K562 (cell line): ENCODE measurements at regions not wholly inside any gene's neighbourhood (a gene's known extent, or its start where the extent isn't known, plus 50 kb on each side); places are given as distances from the start of the nearest gene placed in this dataset.

ENCODE experiments used
- BRCA1 ChIP-seq, 2 experiments: fragments of 450-650 bp in 1 of 2; sonication (generic) in 1 of 2; formaldehyde crosslinking in 1 of 2; IDR thresholded peaks; 2 replicates each; pipeline versions ENCODE4 v1.5.0 to v1.6.1; 2017 to 2020; ENCODE audit warnings: mild to moderate bottlenecking in 1 of 2, missing genetic modification reagents in 1 of 2
- CBX1 ChIP-seq: sonication (generic); IDR thresholded peaks from 2 replicates; pipeline ENCODE4 v1.6.1; 2016; ENCODE audit warnings: antibody characterized with exemption, low read depth, mild to moderate bottlenecking
- CEBPZ ChIP-seq: fragments of 150-350 bp; IDR thresholded peaks from 2 replicates; pipeline ENCODE4 v1.6.1; 2014; ENCODE audit warnings: low read depth, mild to moderate bottlenecking, low read length, borderline replicate concordance
- GABPB1 ChIP-seq: sonication (generic); formaldehyde crosslinking; IDR thresholded peaks from 2 replicates; pipeline ENCODE4 v1.8.0; 2022; ENCODE audit warnings: mild to moderate bottlenecking, missing genetic modification reagents
- HCFC1 ChIP-seq: IDR thresholded peaks from 2 replicates; pipeline ENCODE4 v1.6.1; 2012; ENCODE audit warnings: low read depth, low read length, improper control_type of control experiment
- NR2C2 ChIP-seq, 2 experiments: fragments of 200-800 bp in 1 of 2; sonication (Bioruptor generic) in 1 of 2; sonication (generic) in 1 of 2; formaldehyde crosslinking in 1 of 2; IDR thresholded peaks; 2 replicates each; pipeline versions ENCODE4 v1.6.1 to v1.8.0; 2016 to 2022; ENCODE audit warnings: mild to moderate bottlenecking in 1 of 2, missing compliant biosample characterization in 1 of 2, missing genetic modification characterization in 1 of 2, missing genetic modification reagents in 1 of 2
- NR3C1 ChIP-seq: sonication (generic); formaldehyde crosslinking; IDR thresholded peaks from 2 replicates; pipeline ENCODE4 v1.8.1; 2022; ENCODE audit warnings: missing genetic modification reagents
- POLR2A ChIP-seq: fragments of 450-650 bp; conservative IDR thresholded peaks from 2 replicates; pipeline ENCODE4 v1.6.1; 2016
- POLR2AphosphoS5 ChIP-seq: IDR thresholded peaks from 2 replicates; pipeline ENCODE4 v1.6.1; 2011; ENCODE audit warnings: mild to moderate bottlenecking, low read depth, low read length, moderate library complexity; ENCODE audit not compliant: control insufficient read depth, insufficient read depth
- SNAPC5 ChIP-seq: fragments of 250-450 bp; sonication (Bioruptor Pico); IDR thresholded peaks from 2 replicates; pipeline ENCODE4 v1.8.0; 2021; ENCODE audit warnings: moderate library complexity, mild to moderate bottlenecking, inconsistent platforms
- YBX1 ChIP-seq: fragments of 450-650 bp; IDR thresholded peaks from 2 replicates; pipeline ENCODE4 v1.7.1; 2016; ENCODE audit warnings: mild to moderate bottlenecking
- ZNF431 ChIP-seq: sonication (generic); formaldehyde crosslinking; IDR thresholded peaks from 2 replicates; pipeline ENCODE4 v1.8.0; 2022; ENCODE audit warnings: mild to moderate bottlenecking, missing genetic modification reagents
- TF ChIP-seq, protein P1 (sequence below), 2 experiments: IDR thresholded peaks in 1 of 2; conservative IDR thresholded peaks in 1 of 2; 2 replicates each; pipeline ENCODE4 v1.6.1; 2016; ENCODE audit warnings: low read depth in 2 of 2, mild to moderate bottlenecking in 1 of 2, missing compliant biosample characterization in 1 of 2, missing genetic modification characterization in 1 of 2, moderate library complexity in 1 of 2
- TF ChIP-seq, protein P2 (sequence below): sonication (generic); formaldehyde crosslinking; IDR thresholded peaks from 2 replicates; pipeline ENCODE4 v1.9.0; 2022; ENCODE audit warnings: mild to moderate bottlenecking, missing genetic modification reagents

GRCh38 chr1:30250984-30251850 is 472.2 kb downstream of the MATN1 start:
- no peak for TF ChIP-seq NR2C2 (CRISPR knock-in tag; IDR thresholded peaks at IDR 0.05)
- TF ChIP-seq NR2C2 (tag; IDR thresholded peaks at IDR 0.05) = no peak
- no peak for TF ChIP-seq CBX1
- no peak for TF ChIP-seq POLR2A
- TF ChIP-seq GABPB1 (CRISPR knock-in tag) = no peak
- TF ChIP-seq ZNF431 (CRISPR knock-in tag) = no peak
- TF ChIP-seq YBX1 = no peak
- no peak for TF ChIP-seq BRCA1 (IDR thresholded peaks at IDR 0.05)
- TF ChIP-seq BRCA1 (CRISPR knock-in tag; IDR thresholded peaks at IDR 0.05) = no peak
- TF ChIP-seq HCFC1 = no peak
- no peak for TF ChIP-seq POLR2AphosphoS5
- no peak for TF ChIP-seq CEBPZ
- TF ChIP-seq, protein P1, sequence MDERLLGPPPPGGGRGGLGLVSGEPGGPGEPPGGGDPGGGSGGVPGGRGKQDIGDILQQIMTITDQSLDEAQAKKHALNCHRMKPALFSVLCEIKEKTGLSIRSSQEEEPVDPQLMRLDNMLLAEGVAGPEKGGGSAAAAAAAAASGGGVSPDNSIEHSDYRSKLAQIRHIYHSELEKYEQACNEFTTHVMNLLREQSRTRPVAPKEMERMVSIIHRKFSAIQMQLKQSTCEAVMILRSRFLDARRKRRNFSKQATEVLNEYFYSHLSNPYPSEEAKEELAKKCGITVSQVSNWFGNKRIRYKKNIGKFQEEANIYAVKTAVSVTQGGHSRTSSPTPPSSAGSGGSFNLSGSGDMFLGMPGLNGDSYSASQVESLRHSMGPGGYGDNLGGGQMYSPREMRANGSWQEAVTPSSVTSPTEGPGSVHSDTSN (CRISPR knock-in tag; IDR thresholded peaks at IDR 0.05; ENCODE audit: low read depth) = no peak
- TF ChIP-seq, protein P1 (tag; conservative IDR thresholded peaks at IDR 0.05; ENCODE audit: low read depth) = no peak
- TF ChIP-seq, protein P2, sequence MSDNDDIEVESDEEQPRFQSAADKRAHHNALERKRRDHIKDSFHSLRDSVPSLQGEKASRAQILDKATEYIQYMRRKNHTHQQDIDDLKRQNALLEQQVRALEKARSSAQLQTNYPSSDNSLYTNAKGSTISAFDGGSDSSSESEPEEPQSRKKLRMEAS (CRISPR knock-in tag) = no peak
- TF ChIP-seq SNAPC5 = no peak
- no peak for TF ChIP-seq NR3C1 (CRISPR knock-in tag)
